ENCODE measurements at regions not wholly inside any gene's neighbourhood (a gene's known extent, or its start where the extent isn't known, plus 50 kb on each side); places are given as distances from the start of the nearest gene placed in this dataset.

GRCh38 chr3:713006-713621 lies 379.7 kb upstream of the CNTN6 start:
- TF ChIP-seq CTCF (conservative IDR thresholded peaks at IDR 0.05) (no peak), EZH2 (IDR thresholded peaks at IDR 0.05; ENCODE audit: low read depth) (no peak)
